Ovary (tissue), 3 donors: ENCODE measurements at regions not wholly inside any gene's neighbourhood (a gene's known extent, or its start where the extent isn't known, plus 50 kb on each side); places are given as distances from the start of the nearest gene placed in this dataset.

Source experiments
- CTCF ChIP-seq, 3 donors: fragments of 450-650 bp in 2 of 3; fragments of 200-600 bp in 1 of 3; IDR thresholded peaks; one replicate each; pipeline versions ENCODE4 v1.5.1 to v1.8.0; 2016 to 2022; ENCODE audit warnings: antibody characterized with exemption in 3 of 3, mild to moderate bottlenecking in 1 of 3
- EP300 ChIP-seq: sonication (generic); formaldehyde crosslinking; IDR thresholded peaks from one replicate; pipeline ENCODE4 v1.6.1; 2017; ENCODE audit warnings: antibody characterized with exemption
- POLR2A ChIP-seq: fragments of 450-650 bp; IDR thresholded peaks from one replicate; pipeline ENCODE4 v1.6.1; 2017; ENCODE audit warnings: antibody characterized with exemption, mild to moderate bottlenecking, moderate library complexity
- donor health status: DM: no; HTN: no; CAD: no.

GRCh38 chr2:221774136-221774535 lies 202.0 kb upstream of the EPHA4 start:
- no peak for TF ChIP-seq POLR2A
- no peak for TF ChIP-seq CTCF (IDR thresholded peaks at IDR 0.05)
- no peak for TF ChIP-seq EP300
